Esophagus muscularis mucosa (tissue), 4 donors: ENCODE measurements at regions not wholly inside any gene's neighbourhood (a gene's known extent, or its start where the extent isn't known, plus 50 kb on each side); places are given as distances from the start of the nearest gene placed in this dataset.

Source experiments
- DNase-seq: peaks from one replicate; pipeline ENCODE4 v3.0.0-alpha.2; 2017; ENCODE audit errors: extremely low spot score
- H3K27ac ChIP-seq, 4 donors: fragments of 200-600 bp; sonication (generic); replicated peaks in 1 of 4; 1 replicate in 3 of 4; 2 replicates in 1 of 4; pipeline ENCODE4 v1.5.1; 2016 to 2019; ENCODE audit warnings: mild to moderate bottlenecking in 1 of 4
- H3K27me3 ChIP-seq, 4 donors: fragments of 200-600 bp; sonication (generic); one replicate each; pipeline versions ENCODE4 v1.5.1 to v1.6.0; 2016 to 2019
- H3K36me3 ChIP-seq, 4 donors: fragments of 200-600 bp; sonication (generic); one replicate each; pipeline ENCODE4 v1.5.1; 2016 to 2019
- H3K4me1 ChIP-seq, 4 donors: fragments of 200-600 bp; sonication (generic); one replicate each; pipeline ENCODE4 v1.5.1; 2016 to 2019
- H3K4me3 ChIP-seq, 4 donors: fragments of 200-600 bp; sonication (generic); 1 replicate in 2 of 4; 2 replicates in 2 of 4; pipeline ENCODE4 v1.5.1; 2016 to 2019; ENCODE audit warnings: mild to moderate bottlenecking in 4 of 4, moderate library complexity in 1 of 4
- H3K9me3 ChIP-seq, 4 donors: fragments of 200-600 bp; sonication (generic); 1 replicate in 3 of 4; 2 replicates in 1 of 4; pipeline ENCODE4 v1.5.1; 2016 to 2019
- CTCF ChIP-seq, 3 experiments: fragments of 200-600 bp in 2 of 3; fragments of 450-650 bp in 1 of 3; sonication (generic) in 2 of 3; IDR thresholded peaks; one replicate each; pipeline ENCODE4 v1.5.1; 2017 to 2019; ENCODE audit warnings: antibody characterized with exemption in 3 of 3, mild to moderate bottlenecking in 2 of 3, moderate library complexity in 1 of 3
- EP300 ChIP-seq: sonication (generic); formaldehyde crosslinking; IDR thresholded peaks from one replicate; pipeline ENCODE4 v1.6.1; 2017; ENCODE audit warnings: antibody characterized with exemption
- POLR2A ChIP-seq: fragments of 450-650 bp; IDR thresholded peaks from one replicate; pipeline ENCODE4 v1.6.1; 2017; ENCODE audit warnings: antibody characterized with exemption, moderate library complexity, mild to moderate bottlenecking, low read depth
- POLR2AphosphoS5 ChIP-seq, 2 donors: sonication (generic); formaldehyde crosslinking; IDR thresholded peaks; one replicate each; pipeline ENCODE4 v1.6.1; 2017; ENCODE audit warnings: antibody characterized with exemption in 2 of 2
- WGBS: methylation state at CpG from one replicate; pipeline ENCODE4 v1.1.5; 2018; 5-methylcytosine and 5-hydroxymethylcytosine counted together
- intact Hi-C: fragments of 100-400 bp; cut with DNase I; formaldehyde crosslinking; loops from one replicate; pipeline ENCODE4 v1.15.1; 2023

- WGBS, result 54% methylated on average over 3 of the region's 3 CpGs
- no peaks in the 10 kb centered on the region for H3K27me3 ChIP-seq
Observed at GRCh38 chr16:6267682-6268081, 1065.0 kb upstream of the RBFOX1 start.

GRCh38 chr16:6266703-6267102, 1065.9 kb upstream of the RBFOX1 start:
- Histone ChIP-seq H3K27me3 (no peaks in the 10 kb centered on the region), H3K4me3 (no peak overlapping the region), H3K4me1 (no peaks in the 10 kb centered on the region), H3K27ac (no peak overlapping the region), H3K36me3 (no peaks in the 10 kb centered on the region), H3K9me3 (no peaks in the 10 kb centered on the region)
- no peak for DNase-seq
- intact Hi-C loops, result no loop called here
- TF ChIP-seq POLR2A (no peak), POLR2AphosphoS5 (IDR thresholded peaks at IDR 0.05) (no peak), CTCF (IDR thresholded peaks at IDR 0.05) (no peak), EP300 (no peak)
- 78% methylated on average over 2 of the region's 2 CpGs for WGBS

More at GRCh38 chr16:6267682-6268081, 1065.0 kb upstream of the RBFOX1 start:
- Histone ChIP-seq H3K27ac (no peak overlapping the region), H3K9me3 (no peaks in the 10 kb centered on the region), H3K4me3 (no peak overlapping the region), H3K36me3 (no peaks in the 10 kb centered on the region), H3K4me1 (no peaks in the 10 kb centered on the region)
- TF ChIP-seq CTCF (IDR thresholded peaks at IDR 0.05), result no peak
- TF ChIP-seq POLR2AphosphoS5 (IDR thresholded peaks at IDR 0.05), result no peak
- TF ChIP-seq POLR2A, result no peak
- TF ChIP-seq EP300, result no peak
- DNase-seq, result no peak
- intact Hi-C loops, result no loop called here

- H3K27ac ChIP-seq, result no peak overlapping the region
Observed at GRCh38 chr16:6265968-6266367, 1066.7 kb upstream of the RBFOX1 start.

GRCh38 chr16:6258056-6258455, 1074.6 kb upstream of the RBFOX1 start:
- no peaks in the 10 kb centered on the region for H3K27me3 ChIP-seq
- no peaks in the 10 kb centered on the region for H3K4me1 ChIP-seq
- DNase-seq, result no peak
- TF ChIP-seq CTCF (IDR thresholded peaks at IDR 0.05) (no peak), EP300 (no peak), POLR2A (no peak), POLR2AphosphoS5 (IDR thresholded peaks at IDR 0.05) (no peak)
- H3K27ac ChIP-seq, result no peak overlapping the region
- peaks cover 0 to 3% (median 0%) of the 10 kb centered on the region in 4 donors for H3K9me3 ChIP-seq
- WGBS, result 73% methylated on average over 3 of the region's 3 CpGs
- no peaks in the 10 kb centered on the region for H3K36me3 ChIP-seq
- intact Hi-C loops, result no loop called here
- no peak overlapping the region for H3K4me3 ChIP-seq

More at GRCh38 chr16:6265968-6266367, 1066.7 kb upstream of the RBFOX1 start:
- Histone ChIP-seq H3K4me1 (no peaks in the 10 kb centered on the region), H3K4me3 (no peak overlapping the region), H3K27me3 (no peaks in the 10 kb centered on the region), H3K36me3 (no peaks in the 10 kb centered on the region), H3K9me3 (no peaks in the 10 kb centered on the region)
- intact Hi-C loops, result no loop called here
- no peak for TF ChIP-seq POLR2A
- no peak for TF ChIP-seq EP300
- TF ChIP-seq POLR2AphosphoS5 (IDR thresholded peaks at IDR 0.05), result no peak
- TF ChIP-seq CTCF (IDR thresholded peaks at IDR 0.05), result no peak
- 81% methylated on average over 4 of the region's 4 CpGs for WGBS
- no peak for DNase-seq

GRCh38 chr16:6252541-6252940, 1080.1 kb upstream of the RBFOX1 start:
- no peaks in the 10 kb centered on the region for H3K9me3 ChIP-seq
- DNase-seq, result no peak
- 74% methylated on average over 4 of the region's 4 CpGs for WGBS
- TF ChIP-seq CTCF (IDR thresholded peaks at IDR 0.05) (no peak), EP300 (no peak), POLR2AphosphoS5 (IDR thresholded peaks at IDR 0.05) (no peak), POLR2A (no peak)
- no peaks in the 10 kb centered on the region for H3K27me3 ChIP-seq
- H3K36me3 ChIP-seq, result no peaks in the 10 kb centered on the region
- H3K27ac ChIP-seq, result no peak overlapping the region
- no peak overlapping the region for H3K4me3 ChIP-seq
- H3K4me1 ChIP-seq, result no peaks in the 10 kb centered on the region
- intact Hi-C loops, result no loop called here
